ENCODE measurements at regions not wholly inside any gene's neighbourhood (a gene's known extent, or its start where the extent isn't known, plus 50 kb on each side); places are given as distances from the start of the nearest gene placed in this dataset.

DNA sequence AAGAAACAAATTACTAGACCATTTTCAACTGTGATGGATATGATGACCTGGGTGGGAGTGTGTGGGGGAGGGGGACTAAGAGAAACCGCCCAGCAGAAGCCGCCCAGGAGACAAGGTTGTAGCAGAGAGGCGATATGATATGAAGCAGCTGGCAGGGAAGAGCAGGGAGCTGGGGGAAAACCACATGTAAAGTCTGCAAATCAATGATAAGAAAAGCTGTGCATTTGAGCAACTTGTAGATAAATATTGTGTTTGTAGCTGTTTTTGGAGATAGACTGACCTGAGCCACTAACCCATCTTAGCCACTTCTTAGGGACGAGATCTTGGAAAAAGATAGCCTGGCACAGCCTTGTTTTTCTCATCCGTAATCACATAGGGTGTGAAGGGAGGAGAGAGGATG, 252.6 kb downstream of the SEC23IP start (continued):
- no peak for TF ChIP-seq JUN (IDR thresholded peaks at IDR 0.05; ENCODE audit: borderline replicate concordance, low read depth, low read length)
- TF ChIP-seq JUN (CRISPR knock-in tag; IDR thresholded peaks at IDR 0.05; ENCODE audit: borderline replicate concordance) = no peak
- no peak for TF ChIP-seq ZNF184 (CRISPR knock-in tag; IDR thresholded peaks at IDR 0.05)
- TF ChIP-seq SMAD4 (CRISPR knock-in tag; conservative IDR thresholded peaks at IDR 0.05) = peak; percentile 90
- TF ChIP-seq TAF15 (IDR thresholded peaks at IDR 0.05; ENCODE audit: low read depth, low read length) = no peak
- no peak for TF ChIP-seq EZH2 (IDR thresholded peaks at IDR 0.05; ENCODE audit: borderline replicate concordance, low read depth, low read length)
- TF ChIP-seq SLC30A9 (CRISPR knock-in tag; IDR thresholded peaks at IDR 0.05) = no peak
- TF ChIP-seq, protein P1, sequence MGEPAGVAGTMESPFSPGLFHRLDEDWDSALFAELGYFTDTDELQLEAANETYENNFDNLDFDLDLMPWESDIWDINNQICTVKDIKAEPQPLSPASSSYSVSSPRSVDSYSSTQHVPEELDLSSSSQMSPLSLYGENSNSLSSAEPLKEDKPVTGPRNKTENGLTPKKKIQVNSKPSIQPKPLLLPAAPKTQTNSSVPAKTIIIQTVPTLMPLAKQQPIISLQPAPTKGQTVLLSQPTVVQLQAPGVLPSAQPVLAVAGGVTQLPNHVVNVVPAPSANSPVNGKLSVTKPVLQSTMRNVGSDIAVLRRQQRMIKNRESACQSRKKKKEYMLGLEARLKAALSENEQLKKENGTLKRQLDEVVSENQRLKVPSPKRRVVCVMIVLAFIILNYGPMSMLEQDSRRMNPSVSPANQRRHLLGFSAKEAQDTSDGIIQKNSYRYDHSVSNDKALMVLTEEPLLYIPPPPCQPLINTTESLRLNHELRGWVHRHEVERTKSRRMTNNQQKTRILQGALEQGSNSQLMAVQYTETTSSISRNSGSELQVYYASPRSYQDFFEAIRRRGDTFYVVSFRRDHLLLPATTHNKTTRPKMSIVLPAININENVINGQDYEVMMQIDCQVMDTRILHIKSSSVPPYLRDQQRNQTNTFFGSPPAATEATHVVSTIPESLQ (CRISPR knock-in tag; IDR thresholded peaks at IDR 0.05) = no peak
- TF ChIP-seq RBM22 (IDR thresholded peaks at IDR 0.05; ENCODE audit: low read depth, low read length, poor library complexity, severe bottlenecking) = no peak
- TF ChIP-seq ZNF696 (CRISPR knock-in tag; conservative IDR thresholded peaks at IDR 0.05) = no peak
- peak; percentile 24 to 87; a peak in 3 of 4 replicates for TF ChIP-seq RCOR1 (IDR thresholded peaks at IDR 0.05; ENCODE audit: borderline replicate concordance in 1 of 2, low read depth in 2 of 2, low read length in 2 of 2)
- TF ChIP-seq PRPF4 (IDR thresholded peaks at IDR 0.05; ENCODE audit: insufficient read depth, low read depth, low read length, poor library complexity, severe bottlenecking) = no peak
- no peak for TF ChIP-seq RBM14 (IDR thresholded peaks at IDR 0.05; ENCODE audit: borderline replicate concordance, insufficient read depth, low read depth, low read length)
- no peak for TF ChIP-seq ZFPM2 (CRISPR knock-in tag; IDR thresholded peaks at IDR 0.05)
- no peak for TF ChIP-seq POU5F1 (IDR thresholded peaks at IDR 0.05; ENCODE audit: borderline replicate concordance, low read depth, low read length, partially characterized antibody)
- TF ChIP-seq ZNF354B (CRISPR knock-in tag; IDR thresholded peaks at IDR 0.05) = no peak
- TF ChIP-seq, protein P2, sequence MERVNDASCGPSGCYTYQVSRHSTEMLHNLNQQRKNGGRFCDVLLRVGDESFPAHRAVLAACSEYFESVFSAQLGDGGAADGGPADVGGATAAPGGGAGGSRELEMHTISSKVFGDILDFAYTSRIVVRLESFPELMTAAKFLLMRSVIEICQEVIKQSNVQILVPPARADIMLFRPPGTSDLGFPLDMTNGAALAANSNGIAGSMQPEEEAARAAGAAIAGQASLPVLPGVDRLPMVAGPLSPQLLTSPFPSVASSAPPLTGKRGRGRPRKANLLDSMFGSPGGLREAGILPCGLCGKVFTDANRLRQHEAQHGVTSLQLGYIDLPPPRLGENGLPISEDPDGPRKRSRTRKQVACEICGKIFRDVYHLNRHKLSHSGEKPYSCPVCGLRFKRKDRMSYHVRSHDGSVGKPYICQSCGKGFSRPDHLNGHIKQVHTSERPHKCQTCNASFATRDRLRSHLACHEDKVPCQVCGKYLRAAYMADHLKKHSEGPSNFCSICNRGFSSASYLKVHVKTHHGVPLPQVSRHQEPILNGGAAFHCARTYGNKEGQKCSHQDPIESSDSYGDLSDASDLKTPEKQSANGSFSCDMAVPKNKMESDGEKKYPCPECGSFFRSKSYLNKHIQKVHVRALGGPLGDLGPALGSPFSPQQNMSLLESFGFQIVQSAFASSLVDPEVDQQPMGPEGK (CRISPR knock-in tag; IDR thresholded peaks at IDR 0.05; ENCODE audit: borderline replicate concordance) = no peak
- TF ChIP-seq, protein P3, sequence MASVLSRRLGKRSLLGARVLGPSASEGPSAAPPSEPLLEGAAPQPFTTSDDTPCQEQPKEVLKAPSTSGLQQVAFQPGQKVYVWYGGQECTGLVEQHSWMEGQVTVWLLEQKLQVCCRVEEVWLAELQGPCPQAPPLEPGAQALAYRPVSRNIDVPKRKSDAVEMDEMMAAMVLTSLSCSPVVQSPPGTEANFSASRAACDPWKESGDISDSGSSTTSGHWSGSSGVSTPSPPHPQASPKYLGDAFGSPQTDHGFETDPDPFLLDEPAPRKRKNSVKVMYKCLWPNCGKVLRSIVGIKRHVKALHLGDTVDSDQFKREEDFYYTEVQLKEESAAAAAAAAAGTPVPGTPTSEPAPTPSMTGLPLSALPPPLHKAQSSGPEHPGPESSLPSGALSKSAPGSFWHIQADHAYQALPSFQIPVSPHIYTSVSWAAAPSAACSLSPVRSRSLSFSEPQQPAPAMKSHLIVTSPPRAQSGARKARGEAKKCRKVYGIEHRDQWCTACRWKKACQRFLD (CRISPR knock-in tag; IDR thresholded peaks at IDR 0.05) = peak; percentile 88
- TF ChIP-seq MTA2 (IDR thresholded peaks at IDR 0.05; ENCODE audit: low read depth) = peak; percentile 94
- TF ChIP-seq, protein P4, sequence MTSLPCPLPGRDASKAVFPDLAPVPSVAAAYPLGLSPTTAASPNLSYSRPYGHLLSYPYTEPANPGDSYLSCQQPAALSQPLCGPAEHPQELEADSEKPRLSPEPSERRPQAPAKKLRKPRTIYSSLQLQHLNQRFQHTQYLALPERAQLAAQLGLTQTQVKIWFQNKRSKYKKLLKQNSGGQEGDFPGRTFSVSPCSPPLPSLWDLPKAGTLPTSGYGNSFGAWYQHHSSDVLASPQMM (CRISPR knock-in tag; IDR thresholded peaks at IDR 0.05) = no peak
- no peak for TF ChIP-seq NFXL1 (CRISPR knock-in tag; IDR thresholded peaks at IDR 0.05)
- no peak for TF ChIP-seq ZNF444 (CRISPR knock-in tag; IDR thresholded peaks at IDR 0.05)
- TF ChIP-seq ZNF140 (CRISPR knock-in tag; IDR thresholded peaks at IDR 0.05) = no peak
- TF ChIP-seq EP300 (IDR thresholded peaks at IDR 0.05; ENCODE audit: low read length) = peak; percentile 92
- TF ChIP-seq TAF9B (IDR thresholded peaks at IDR 0.05; ENCODE audit: partially characterized antibody) = peak; percentile 18
